Endothelial cell of umbilical vein (primary cell): ENCODE measurements at regions not wholly inside any gene's neighbourhood (a gene's known extent, or its start where the extent isn't known, plus 50 kb on each side); places are given as distances from the start of the nearest gene placed in this dataset.

Source experiments
- BruUV-seq: library from RNA; stranded (reverse); fragments of 400-500 nt; replicated peaks from 2 replicates; lab custom pipeline; 2021; lab: Mats Ljungman, UMichigan
- CTCF ChIA-PET: fragments of 300-600, 350-600 bp; sonication (Branson Sonifier 250); formaldehyde crosslinking; loops from one replicate; lab custom pipeline; 2021; ENCODE audit warnings: antibody characterized with exemption, inconsistent platforms; lab: Charles Lee
- POLR2A ChIA-PET: fragments of 300-600, 350-600 bp; sonication (Branson Sonifier 250); formaldehyde crosslinking; loops from one replicate; lab custom pipeline; 2021; ENCODE audit warnings: antibody characterized with exemption, inconsistent platforms; lab: Charles Lee
- DNase-seq: peaks from one replicate; pipeline ENCODE4 v3.0.0-alpha.2; 2011; ENCODE audit warnings: low read depth, low spot score
- FAIRE-seq: peaks from 2 replicates; lab custom pipeline; 2011; peaks lifted over from hg19 to GRCh38; lab: Jason Lieb, UNC
- H2AFZ ChIP-seq: 2 replicates; pipeline ENCODE4 v1.6.0; 2012; ENCODE audit warnings: low read depth, low read length, control low read depth, inconsistent platforms
- H3K27ac ChIP-seq: 2 replicates; pipeline ENCODE4 v1.5.1; 2011; ENCODE audit warnings: low read depth, mild to moderate bottlenecking, control low read depth, low read length, moderate library complexity; ENCODE audit not compliant: insufficient read depth
- H3K27me3 ChIP-seq, 2 experiments: 2 replicates each; pipeline versions ENCODE4 v1.6.0 to v1.6.1; 2011; ENCODE audit warnings: low read length in 2 of 2, mixed read lengths in 1 of 2; ENCODE audit not compliant: control insufficient read depth in 2 of 2, insufficient read depth in 2 of 2
- H3K36me3 ChIP-seq, 2 experiments: 2 replicates in 1 of 2; 3 replicates in 1 of 2; pipeline ENCODE4 v1.5.1; 2011; ENCODE audit warnings: low read length in 2 of 2, mild to moderate bottlenecking in 1 of 2, moderate library complexity in 1 of 2; ENCODE audit not compliant: control insufficient read depth in 2 of 2, insufficient read depth in 2 of 2; ENCODE audit errors: extremely low read depth in 1 of 2
- H3K4me1 ChIP-seq: 3 replicates; pipeline ENCODE4 v1.5.1; 2011; ENCODE audit warnings: mild to moderate bottlenecking, low read length; ENCODE audit not compliant: control insufficient read depth, insufficient read depth; ENCODE audit errors: extremely low read depth
- H3K4me2 ChIP-seq: 2 replicates; pipeline ENCODE4 v1.6.1; 2011; ENCODE audit warnings: low read length, control low read depth, mixed read lengths; ENCODE audit not compliant: insufficient read depth
- H3K4me3 ChIP-seq, 3 experiments: fragments of 200-600 bp in 1 of 3; sonication (generic), shearing (Covaris generic) in 1 of 3; replicated peaks in 1 of 3; 2 replicates each; pipeline ENCODE4 v1.5.1; 2011 to 2016; ENCODE audit warnings: control low read depth in 3 of 3, low read length in 3 of 3, mild to moderate bottlenecking in 2 of 3, inconsistent platforms in 1 of 3, low read depth in 1 of 3, moderate library complexity in 1 of 3; ENCODE audit not compliant: insufficient read depth in 1 of 3
- H3K79me2 ChIP-seq: 2 replicates; pipeline ENCODE4 v1.6.0; 2012; ENCODE audit warnings: low read length, inconsistent platforms; ENCODE audit not compliant: control insufficient read depth, insufficient read depth
- H3K9ac ChIP-seq: replicated peaks from 2 replicates; pipeline ENCODE3; 2011; ENCODE audit warnings: low read length, control low read depth; ENCODE audit not compliant: insufficient read depth; ENCODE audit errors: extremely low read depth
- H3K9me1 ChIP-seq: replicated peaks from 3 replicates; pipeline ENCODE4 v1.6.0; 2011; ENCODE audit warnings: mild to moderate bottlenecking, low read length; ENCODE audit not compliant: control insufficient read depth, insufficient read depth; ENCODE audit errors: extremely low read depth
- H3K9me3 ChIP-seq: replicated peaks from 2 replicates; pipeline ENCODE4 v1.5.1; 2012; ENCODE audit warnings: low read length, inconsistent platforms; ENCODE audit not compliant: control insufficient read depth, insufficient read depth
- H4K20me1 ChIP-seq: replicated peaks from 2 replicates; pipeline ENCODE3; 2011; ENCODE audit warnings: mild to moderate bottlenecking, low read length; ENCODE audit not compliant: control insufficient read depth, insufficient read depth; ENCODE audit errors: extremely low read depth
- EZH2 ChIP-seq: IDR thresholded peaks from 2 replicates; pipeline ENCODE4 v1.6.1; 2012; ENCODE audit warnings: borderline replicate concordance, low read depth, mild to moderate bottlenecking, moderate library complexity, low read length, inconsistent platforms; ENCODE audit not compliant: severe bottlenecking
- FOS ChIP-seq: IDR thresholded peaks from 2 replicates; pipeline ENCODE4 v1.6.1; 2011; ENCODE audit warnings: mild to moderate bottlenecking, low read length, moderate library complexity, borderline replicate concordance; ENCODE audit not compliant: insufficient read depth
- JUN ChIP-seq: IDR thresholded peaks from 2 replicates; pipeline ENCODE4 v1.6.1; 2011; ENCODE audit warnings: borderline replicate concordance, low read depth; ENCODE audit not compliant: insufficient read length, insufficient read depth
- MYC ChIP-seq: IDR thresholded peaks from one replicate; pipeline ENCODE4 v1.6.1; 2011; ENCODE audit warnings: mild to moderate bottlenecking, low read depth, low read length
- POLR2A ChIP-seq: IDR thresholded peaks from 2 replicates; pipeline ENCODE4 v1.6.1; 2012; ENCODE audit warnings: low read depth, mild to moderate bottlenecking, control low read depth, low read length
- dilution Hi-C: fragments of 300-500 bp; cut with MboI; formaldehyde crosslinking; loops from one replicate; pipeline ENCODE4 v1.15.0; 2019; ENCODE audit warnings: low sequenced_read_pairs; ENCODE audit not compliant: extremely low pct_ligation_motif_present
- intact Hi-C: fragments of 100-400 bp; cut with micrococcal nuclease; formaldehyde crosslinking; loops from one replicate; pipeline ENCODE4 v1.10.0; 2022
- TF ChIP-seq, protein P1 (sequence below), 2 donors: IDR thresholded peaks; 1 replicate in 1 of 2; 2 replicates in 1 of 2; pipeline ENCODE4 v1.5.1; 2011; ENCODE audit warnings: low read length in 2 of 2, mild to moderate bottlenecking in 2 of 2, moderate library complexity in 2 of 2, control low read depth in 1 of 2, inconsistent platforms in 1 of 2, low read depth in 1 of 2; ENCODE audit not compliant: insufficient read depth in 1 of 2; ENCODE audit errors: extremely low read depth in 1 of 2
- TF ChIP-seq, protein P2 (sequence below): IDR thresholded peaks from 2 replicates; pipeline ENCODE4 v1.6.1; 2011; ENCODE audit not compliant: insufficient read depth, insufficient read length

GRCh38 chr7:49706106-49706505, 67.3 kb upstream of the VWC2 start:
- Histone ChIP-seq H3K27ac (no peak overlapping the region), H3K9me1 (no peaks in the 10 kb centered on the region), H3K4me3 (no peak overlapping the region), H2AFZ (no peak overlapping the region), H4K20me1 (no peaks in the 10 kb centered on the region), H3K4me2 (no peak overlapping the region), H3K79me2 (no peaks in the 10 kb centered on the region), H3K9me3 (peaks cover 5% of the 10 kb centered on the region), H3K4me1 (no peaks in the 10 kb centered on the region), H3K36me3 (no peaks in the 10 kb centered on the region), H3K27me3 (no peaks in the 10 kb centered on the region), H3K9ac (no peak overlapping the region)
- dilution Hi-C loops: no loop called here
- BruUV-seq: no TSS peak
- TF ChIP-seq JUN (no peak), POLR2A (no peak), MYC (no peak), EZH2 (no peak), FOS (no peak)
- TF ChIP-seq, protein P1, sequence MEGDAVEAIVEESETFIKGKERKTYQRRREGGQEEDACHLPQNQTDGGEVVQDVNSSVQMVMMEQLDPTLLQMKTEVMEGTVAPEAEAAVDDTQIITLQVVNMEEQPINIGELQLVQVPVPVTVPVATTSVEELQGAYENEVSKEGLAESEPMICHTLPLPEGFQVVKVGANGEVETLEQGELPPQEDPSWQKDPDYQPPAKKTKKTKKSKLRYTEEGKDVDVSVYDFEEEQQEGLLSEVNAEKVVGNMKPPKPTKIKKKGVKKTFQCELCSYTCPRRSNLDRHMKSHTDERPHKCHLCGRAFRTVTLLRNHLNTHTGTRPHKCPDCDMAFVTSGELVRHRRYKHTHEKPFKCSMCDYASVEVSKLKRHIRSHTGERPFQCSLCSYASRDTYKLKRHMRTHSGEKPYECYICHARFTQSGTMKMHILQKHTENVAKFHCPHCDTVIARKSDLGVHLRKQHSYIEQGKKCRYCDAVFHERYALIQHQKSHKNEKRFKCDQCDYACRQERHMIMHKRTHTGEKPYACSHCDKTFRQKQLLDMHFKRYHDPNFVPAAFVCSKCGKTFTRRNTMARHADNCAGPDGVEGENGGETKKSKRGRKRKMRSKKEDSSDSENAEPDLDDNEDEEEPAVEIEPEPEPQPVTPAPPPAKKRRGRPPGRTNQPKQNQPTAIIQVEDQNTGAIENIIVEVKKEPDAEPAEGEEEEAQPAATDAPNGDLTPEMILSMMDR (IDR thresholded peaks at IDR 0.05; ENCODE audit: extremely low read depth in 1 of 2, insufficient read depth in 1 of 2, low read depth in 1 of 2, low read length in 2 of 2): no peak
- TF ChIP-seq, protein P2, sequence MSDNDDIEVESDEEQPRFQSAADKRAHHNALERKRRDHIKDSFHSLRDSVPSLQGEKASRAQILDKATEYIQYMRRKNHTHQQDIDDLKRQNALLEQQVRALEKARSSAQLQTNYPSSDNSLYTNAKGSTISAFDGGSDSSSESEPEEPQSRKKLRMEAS: no peak
- DNase-seq: no peak
- CTCF ChIA-PET: no interaction called here
- POLR2A ChIA-PET: no interaction called here
- intact Hi-C loops: no loop called here
- no peak for FAIRE-seq
